Peyer's patch (tissue), 4 donors: ENCODE measurements at regions not wholly inside any gene's neighbourhood (a gene's known extent, or its start where the extent isn't known, plus 50 kb on each side); places are given as distances from the start of the nearest gene placed in this dataset.

Experiments used
- DNase-seq, 3 donors: peaks; one replicate each; pipeline ENCODE4 v3.0.0-alpha.2; 2017 to 2019
- H3K27ac ChIP-seq, 4 donors: fragments of 200-600 bp; sonication (generic); one replicate each; pipeline ENCODE4 v1.5.1; 2016 to 2019
- H3K27me3 ChIP-seq, 2 donors: fragments of 200-600 bp; sonication (generic); one replicate each; pipeline ENCODE4 v1.5.1; 2019
- H3K36me3 ChIP-seq, 3 donors: fragments of 200-600 bp; sonication (generic); one replicate each; pipeline ENCODE4 v1.5.1; 2016 to 2019
- H3K4me1 ChIP-seq, 4 donors: fragments of 200-600 bp; sonication (generic); one replicate each; pipeline ENCODE4 v1.5.1; 2016 to 2019
- H3K4me3 ChIP-seq, 4 donors: fragments of 200-600 bp; sonication (generic); 1 replicate in 3 of 4; 2 replicates in 1 of 4; pipeline ENCODE4 v1.5.1; 2016 to 2019; ENCODE audit warnings: mild to moderate bottlenecking in 1 of 4
- H3K9me3 ChIP-seq, 4 donors: fragments of 200-600 bp; sonication (generic); one replicate each; pipeline ENCODE4 v1.5.1; 2016 to 2019; ENCODE audit warnings: mild to moderate bottlenecking in 1 of 4
- CTCF ChIP-seq, 6 experiments: fragments of 450-650 bp in 4 of 6; fragments of 200-600 bp in 2 of 6; sonication (generic) in 1 of 6; IDR thresholded peaks; one replicate each; pipeline ENCODE4 v1.5.1; 2017 to 2019; ENCODE audit warnings: antibody characterized with exemption in 6 of 6, mild to moderate bottlenecking in 3 of 6, moderate library complexity in 1 of 6
- POLR2A ChIP-seq, 2 donors: fragments of 450-650 bp; IDR thresholded peaks; one replicate each; pipeline ENCODE4 v1.5.1; 2017; ENCODE audit warnings: antibody characterized with exemption in 2 of 2, mild to moderate bottlenecking in 2 of 2, moderate library complexity in 2 of 2

- H3K36me3 ChIP-seq, result no peaks in the 10 kb centered on the region
- no peaks in the 10 kb centered on the region for H3K4me1 ChIP-seq
- H3K9me3 ChIP-seq, result no peaks in the 10 kb centered on the region
- DNase-seq, result no peak
- no peaks in the 10 kb centered on the region for H3K27me3 ChIP-seq
- TF ChIP-seq POLR2A (IDR thresholded peaks at IDR 0.05) (no peak), CTCF (IDR thresholded peaks at IDR 0.05) (no peak)
- H3K4me3 ChIP-seq, result no peak overlapping the region
- H3K27ac ChIP-seq, result no peak overlapping the region
Measured at GRCh38 chr5:98360548-98360947, 412.9 kb upstream of the RGMB start.

- no peak for DNase-seq
- H3K4me3 ChIP-seq, result no peak overlapping the region
- H3K9me3 ChIP-seq, result no peaks in the 10 kb centered on the region
- H3K27ac ChIP-seq, result no peak overlapping the region
- H3K27me3 ChIP-seq, result no peaks in the 10 kb centered on the region
- H3K4me1 ChIP-seq, result no peaks in the 10 kb centered on the region
- H3K36me3 ChIP-seq, result no peaks in the 10 kb centered on the region
- TF ChIP-seq POLR2A (IDR thresholded peaks at IDR 0.05) (no peak), CTCF (IDR thresholded peaks at IDR 0.05) (no peak)
Measured at GRCh38 chr5:98363157-98363556, 410.3 kb upstream of the RGMB start.

- no peaks in the 10 kb centered on the region for H3K27me3 ChIP-seq
- no peak for DNase-seq
- no peaks in the 10 kb centered on the region for H3K4me1 ChIP-seq
- H3K4me3 ChIP-seq, result no peak overlapping the region
- H3K9me3 ChIP-seq, result no peaks in the 10 kb centered on the region
- H3K36me3 ChIP-seq, result no peaks in the 10 kb centered on the region
- H3K27ac ChIP-seq, result no peak overlapping the region
- no peak for TF ChIP-seq CTCF (IDR thresholded peaks at IDR 0.05)
Measured at GRCh38 chr5:98364549-98364948, 408.9 kb upstream of the RGMB start.

- no peak for TF ChIP-seq POLR2A (IDR thresholded peaks at IDR 0.05)
- TF ChIP-seq CTCF (IDR thresholded peaks at IDR 0.05), result no peak
- H3K4me1 ChIP-seq, result no peaks in the 10 kb centered on the region
- H3K9me3 ChIP-seq, result no peaks in the 10 kb centered on the region
- no peaks in the 10 kb centered on the region for H3K36me3 ChIP-seq
- no peak overlapping the region for H3K27ac ChIP-seq
- no peak overlapping the region for H3K4me3 ChIP-seq
- H3K27me3 ChIP-seq, result no peaks in the 10 kb centered on the region
- peak in 1 of 3 donors; percentile 20 for DNase-seq
Measured at GRCh38 chr5:98365126-98365525, 408.3 kb upstream of the RGMB start.

GRCh38 chr5:98368141-98368540, 405.3 kb upstream of the RGMB start:
- Histone ChIP-seq H3K4me3 (no peak overlapping the region), H3K9me3 (no peaks in the 10 kb centered on the region), H3K27ac (no peak overlapping the region), H3K4me1 (no peaks in the 10 kb centered on the region), H3K36me3 (no peaks in the 10 kb centered on the region), H3K27me3 (no peaks in the 10 kb centered on the region)
- DNase-seq, result no peak
- TF ChIP-seq POLR2A (IDR thresholded peaks at IDR 0.05) (no peak), CTCF (IDR thresholded peaks at IDR 0.05) (no peak)

- Histone ChIP-seq H3K27me3 (no peaks in the 10 kb centered on the region), H3K4me1 (no peaks in the 10 kb centered on the region), H3K36me3 (no peaks in the 10 kb centered on the region), H3K27ac (no peak overlapping the region), H3K4me3 (no peak overlapping the region), H3K9me3 (no peaks in the 10 kb centered on the region)
- TF ChIP-seq CTCF (IDR thresholded peaks at IDR 0.05) (no peak), POLR2A (IDR thresholded peaks at IDR 0.05) (no peak)
- no peak for DNase-seq
Measured at GRCh38 chr5:98372351-98372750, 401.1 kb upstream of the RGMB start.
